Neuronal stem cell (in vitro differentiated cells): ENCODE measurements at regions not wholly inside any gene's neighbourhood (a gene's known extent, or its start where the extent isn't known, plus 50 kb on each side); places are given as distances from the start of the nearest gene placed in this dataset.

Source experiments
- DNase-seq: peaks from one replicate; pipeline ENCODE4 v3.0.0-alpha.2; 2013; ENCODE audit warnings: low spot score
- H2AFZ ChIP-seq: one replicate; pipeline ENCODE4 v1.6.1; 2013; ENCODE audit warnings: mild to moderate bottlenecking, low read length, inconsistent platforms
- H2AK5ac ChIP-seq: 2 replicates; pipeline ENCODE4 v1.6.1; 2013; ENCODE audit warnings: low read depth, mild to moderate bottlenecking, inconsistent platforms, low read length, moderate library complexity, mixed read lengths
- H2BK120ac ChIP-seq: 2 replicates; pipeline ENCODE4 v1.6.1; 2013; ENCODE audit warnings: low read depth, mild to moderate bottlenecking, inconsistent platforms, low read length, moderate library complexity, mixed read lengths
- H2BK12ac ChIP-seq: one replicate; pipeline ENCODE4 v1.6.1; 2013; ENCODE audit warnings: low read length, inconsistent platforms
- H2BK15ac ChIP-seq: 2 replicates; pipeline ENCODE4 v1.6.1; 2013; ENCODE audit warnings: mild to moderate bottlenecking, low read length, inconsistent platforms, mixed read lengths
- H2BK5ac ChIP-seq: one replicate; pipeline ENCODE4 v1.6.1; 2013; ENCODE audit warnings: inconsistent platforms, mild to moderate bottlenecking, low read length, moderate library complexity
- H3K14ac ChIP-seq: one replicate; pipeline ENCODE4 v1.6.1; 2013; ENCODE audit warnings: low read length, inconsistent platforms
- H3K18ac ChIP-seq: 2 replicates; pipeline ENCODE4 v1.6.1; 2013; ENCODE audit warnings: low read length, inconsistent platforms
- H3K23ac ChIP-seq: 2 replicates; pipeline ENCODE4 v1.6.1; 2013; ENCODE audit warnings: low read depth, mild to moderate bottlenecking, mixed read lengths, low read length, inconsistent platforms; ENCODE audit not compliant: poor library complexity
- H3K27ac ChIP-seq: replicated peaks from 3 replicates; pipeline ENCODE4 v1.5.1; 2013; ENCODE audit warnings: low read length, inconsistent platforms
- H3K27me3 ChIP-seq, 3 experiments: 2 replicates each; pipeline ENCODE4 v1.6.1; 2013; ENCODE audit warnings: low read length in 3 of 3, mild to moderate bottlenecking in 2 of 3, inconsistent platforms in 1 of 3, low read depth in 1 of 3, mixed read lengths in 1 of 3, moderate library complexity in 1 of 3; ENCODE audit not compliant: control insufficient read depth in 3 of 3, insufficient read depth in 3 of 3
- H3K36me3 ChIP-seq, 2 donors: replicated peaks in 1 of 2; 2 replicates each; pipeline ENCODE4 v1.6.1; 2013; ENCODE audit warnings: low read length in 2 of 2; ENCODE audit not compliant: control insufficient read depth in 2 of 2, insufficient read depth in 2 of 2
- H3K4ac ChIP-seq: 2 replicates; pipeline ENCODE4 v1.6.1; 2013; ENCODE audit warnings: inconsistent platforms, mild to moderate bottlenecking, low read length, moderate library complexity
- H3K4me1 ChIP-seq, 2 donors: 1 replicate in 1 of 2; 2 replicates in 1 of 2; pipeline ENCODE4 v1.6.1; 2013; ENCODE audit warnings: low read length in 2 of 2, low read depth in 1 of 2; ENCODE audit not compliant: control insufficient read depth in 2 of 2, insufficient read depth in 1 of 2
- H3K4me2 ChIP-seq: one replicate; pipeline ENCODE4 v1.6.1; 2013; ENCODE audit warnings: mild to moderate bottlenecking, low read length, inconsistent platforms; ENCODE audit not compliant: insufficient read depth, poor library complexity, severe bottlenecking
- H3K4me3 ChIP-seq, 2 donors: 2 replicates each; pipeline ENCODE4 v1.5.1; 2013; ENCODE audit warnings: low read length in 2 of 2, mild to moderate bottlenecking in 2 of 2, inconsistent platforms in 1 of 2, moderate library complexity in 1 of 2
- H3K79me1 ChIP-seq: one replicate; pipeline ENCODE4 v1.6.1; 2013; ENCODE audit warnings: low read depth, mild to moderate bottlenecking, inconsistent platforms, low read length, moderate library complexity
- H3K9ac ChIP-seq: one replicate; pipeline ENCODE4 v1.6.1; 2013; ENCODE audit warnings: mild to moderate bottlenecking, low read depth, low read length, inconsistent platforms; ENCODE audit not compliant: poor library complexity
- H3K9me3 ChIP-seq, 2 donors: replicated peaks in 1 of 2; 2 replicates each; pipeline versions ENCODE3 to v1.6.1; 2013; ENCODE audit warnings: low read length in 2 of 2, mild to moderate bottlenecking in 2 of 2, inconsistent platforms in 1 of 2, low read depth in 1 of 2, mixed read lengths in 1 of 2, moderate library complexity in 1 of 2; ENCODE audit not compliant: control insufficient read depth in 2 of 2, insufficient read depth in 1 of 2
- H4K8ac ChIP-seq: one replicate; pipeline ENCODE4 v1.6.1; 2013; ENCODE audit warnings: low read depth, mild to moderate bottlenecking, inconsistent platforms, low read length, moderate library complexity
- H4K91ac ChIP-seq: one replicate; pipeline ENCODE4 v1.6.1; 2013; ENCODE audit warnings: low read length, low read depth, mild to moderate bottlenecking, inconsistent platforms; ENCODE audit not compliant: poor library complexity
- WGBS, 2 donors: extraction: QIAGEN DNeasy Blood & Tissue Kit; methylation state at CpG; one replicate each; pipeline ENCODE4 v1.1.7; 2013; ENCODE audit warnings: missing lambda C conversion rate in 2 of 2, mixed read lengths in 1 of 2; ENCODE audit not compliant: insufficient read length in 2 of 2, insufficient replicate concordance in 1 of 2; ENCODE audit errors: extremely low coverage in 2 of 2; 5-methylcytosine and 5-hydroxymethylcytosine counted together

GRCh38 chr9:107600060-107600573 lies 110.5 kb upstream of the KLF4 start:
- Histone ChIP-seq H3K27me3 (no peaks in the 10 kb centered on the region), H3K4me3 (no peak overlapping the region), H3K14ac (no peak overlapping the region), H2AFZ (no peak overlapping the region), H2BK15ac (no peak overlapping the region), H3K4me2 (no peak overlapping the region), H2BK12ac (no peak overlapping the region), H3K18ac (no peak overlapping the region), H3K23ac (no peak overlapping the region), H3K9me3 (no peaks in the 10 kb centered on the region), H3K79me1 (no peaks in the 10 kb centered on the region), H2AK5ac (no peak overlapping the region), H4K91ac (no peak overlapping the region), H3K27ac (no peak overlapping the region), H3K9ac (no peak overlapping the region), H3K4ac (no peak overlapping the region), H4K8ac (no peak overlapping the region), H3K36me3 (no peaks in the 10 kb centered on the region), H2BK5ac (no peak overlapping the region), H2BK120ac (no peak overlapping the region), H3K4me1 (no peaks in the 10 kb centered on the region)
- DNase-seq, result no peak
- WGBS, 2 donors, result no CpG with 5 or more reads among the region's 3 CpGs

GRCh38 chr9:107597743-107598217 lies 108.2 kb upstream of the KLF4 start:
- no peak overlapping the region for H3K14ac ChIP-seq
- WGBS, 2 donors, result no CpG with 5 or more reads among the region's 7 CpGs
- no peak overlapping the region for H2BK12ac ChIP-seq
- H4K91ac ChIP-seq, result no peak overlapping the region
- H3K27me3 ChIP-seq, result no peaks in the 10 kb centered on the region
- no peak overlapping the region for H2AK5ac ChIP-seq
- H3K9me3 ChIP-seq, result no peaks in the 10 kb centered on the region
- H3K4me3 ChIP-seq, result no peak overlapping the region
- no peak overlapping the region for H4K8ac ChIP-seq
- H3K79me1 ChIP-seq, result no peaks in the 10 kb centered on the region
- H3K27ac ChIP-seq, result no peak overlapping the region
- H3K23ac ChIP-seq, result no peak overlapping the region
- no peaks in the 10 kb centered on the region for H3K36me3 ChIP-seq
- no peak for DNase-seq
- no peak overlapping the region for H2BK120ac ChIP-seq
- H3K4me2 ChIP-seq, result no peak overlapping the region
- no peak overlapping the region for H2BK15ac ChIP-seq
- no peaks in the 10 kb centered on the region for H3K4me1 ChIP-seq
- H2AFZ ChIP-seq, result no peak overlapping the region
- no peak overlapping the region for H2BK5ac ChIP-seq
- H3K9ac ChIP-seq, result no peak overlapping the region
- no peak overlapping the region for H3K18ac ChIP-seq
- H3K4ac ChIP-seq, result no peak overlapping the region

- H4K91ac ChIP-seq, result no peak overlapping the region
- H3K79me1 ChIP-seq, result no peaks in the 10 kb centered on the region
- no peak overlapping the region for H3K18ac ChIP-seq
- no peak overlapping the region for H3K23ac ChIP-seq
- no peak overlapping the region for H2BK12ac ChIP-seq
- H3K36me3 ChIP-seq, result no peaks in the 10 kb centered on the region
- H2AK5ac ChIP-seq, result no peak overlapping the region
- H3K4me1 ChIP-seq, result no peaks in the 10 kb centered on the region
- no peak overlapping the region for H3K27ac ChIP-seq
- no peak overlapping the region for H2BK15ac ChIP-seq
- no CpG with 5 or more reads among the region's 3 CpGs for WGBS, 2 donors
- H2BK5ac ChIP-seq, result no peak overlapping the region
- H3K4ac ChIP-seq, result no peak overlapping the region
- no peaks in the 10 kb centered on the region for H3K27me3 ChIP-seq
- H4K8ac ChIP-seq, result no peak overlapping the region
- no peak overlapping the region for H2AFZ ChIP-seq
- no peak overlapping the region for H3K14ac ChIP-seq
- no peak overlapping the region for H3K9ac ChIP-seq
- H2BK120ac ChIP-seq, result no peak overlapping the region
- H3K4me2 ChIP-seq, result no peak overlapping the region
- no peak overlapping the region for H3K4me3 ChIP-seq
- DNase-seq, result no peak
- H3K9me3 ChIP-seq, result no peaks in the 10 kb centered on the region
Measured at GRCh38 chr9:107594908-107595530, 105.5 kb upstream of the KLF4 start.

GRCh38 chr9:107593224-107593870 lies 103.8 kb upstream of the KLF4 start:
- Histone ChIP-seq H2BK120ac (no peak overlapping the region), H2BK12ac (no peak overlapping the region), H4K91ac (no peak overlapping the region), H3K18ac (no peak overlapping the region), H3K36me3 (no peaks in the 10 kb centered on the region), H3K27me3 (no peaks in the 10 kb centered on the region), H3K23ac (no peak overlapping the region), H2BK5ac (no peak overlapping the region), H2BK15ac (no peak overlapping the region), H3K4me1 (no peaks in the 10 kb centered on the region), H3K4me3 (no peak overlapping the region), H2AFZ (no peak overlapping the region), H3K79me1 (no peaks in the 10 kb centered on the region), H3K4me2 (no peak overlapping the region), H2AK5ac (no peak overlapping the region), H3K14ac (no peak overlapping the region), H3K27ac (no peak overlapping the region), H3K9ac (no peak overlapping the region), H4K8ac (no peak overlapping the region), H3K4ac (no peak overlapping the region), H3K9me3 (no peaks in the 10 kb centered on the region)
- no peak for DNase-seq
- no CpG with 5 or more reads among the region's 3 CpGs for WGBS, 2 donors
